Loucy (cell line): ENCODE measurements at regions not wholly inside any gene's neighbourhood (a gene's known extent, or its start where the extent isn't known, plus 50 kb on each side); places are given as distances from the start of the nearest gene placed in this dataset.

ENCODE experiments used
- EZH2phosphoT487 ChIP-seq: fragments of 200-600 bp; IDR thresholded peaks from 2 replicates; pipeline ENCODE4 v1.6.1; 2018; ENCODE audit warnings: antibody characterized with exemption, mild to moderate bottlenecking, moderate library complexity, borderline replicate concordance
- TF ChIP-seq, protein P1 (sequence below): fragments of 200-600 bp; sonication (generic); conservative IDR thresholded peaks from 2 replicates; pipeline ENCODE4 v1.5.1; 2014; ENCODE audit warnings: mild to moderate bottlenecking, antibody characterized with exemption, low read length

DNA sequence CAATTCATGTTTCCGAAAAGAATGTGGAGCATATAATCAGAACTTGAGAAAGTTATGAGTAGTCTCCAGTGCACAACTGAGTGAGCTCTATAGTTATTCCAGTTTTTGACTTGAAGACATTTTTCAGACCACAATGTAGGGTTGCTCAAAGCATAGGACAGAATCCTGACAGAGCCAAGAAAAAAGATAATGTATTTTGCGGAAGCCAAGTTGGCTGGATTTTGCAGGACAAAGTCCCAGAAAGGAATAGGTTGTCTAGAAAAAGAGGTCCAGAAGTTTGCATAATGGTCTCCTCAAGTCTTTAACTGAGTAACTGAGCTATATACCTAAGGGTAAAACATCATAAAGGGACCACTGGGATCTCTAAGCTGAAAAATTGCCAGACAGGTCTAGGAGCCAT lies 1028.0 kb downstream of the TAF11L14 start:
- TF ChIP-seq, protein P1, sequence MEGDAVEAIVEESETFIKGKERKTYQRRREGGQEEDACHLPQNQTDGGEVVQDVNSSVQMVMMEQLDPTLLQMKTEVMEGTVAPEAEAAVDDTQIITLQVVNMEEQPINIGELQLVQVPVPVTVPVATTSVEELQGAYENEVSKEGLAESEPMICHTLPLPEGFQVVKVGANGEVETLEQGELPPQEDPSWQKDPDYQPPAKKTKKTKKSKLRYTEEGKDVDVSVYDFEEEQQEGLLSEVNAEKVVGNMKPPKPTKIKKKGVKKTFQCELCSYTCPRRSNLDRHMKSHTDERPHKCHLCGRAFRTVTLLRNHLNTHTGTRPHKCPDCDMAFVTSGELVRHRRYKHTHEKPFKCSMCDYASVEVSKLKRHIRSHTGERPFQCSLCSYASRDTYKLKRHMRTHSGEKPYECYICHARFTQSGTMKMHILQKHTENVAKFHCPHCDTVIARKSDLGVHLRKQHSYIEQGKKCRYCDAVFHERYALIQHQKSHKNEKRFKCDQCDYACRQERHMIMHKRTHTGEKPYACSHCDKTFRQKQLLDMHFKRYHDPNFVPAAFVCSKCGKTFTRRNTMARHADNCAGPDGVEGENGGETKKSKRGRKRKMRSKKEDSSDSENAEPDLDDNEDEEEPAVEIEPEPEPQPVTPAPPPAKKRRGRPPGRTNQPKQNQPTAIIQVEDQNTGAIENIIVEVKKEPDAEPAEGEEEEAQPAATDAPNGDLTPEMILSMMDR: no peak
- no peak for TF ChIP-seq EZH2phosphoT487
